HG02610 (cell line): ENCODE measurements at regions not wholly inside any gene's neighbourhood (a gene's known extent, or its start where the extent isn't known, plus 50 kb on each side); places are given as distances from the start of the nearest gene placed in this dataset.
"Not testable (repeated sequence)": the region's sequence is repeated elsewhere in the genome, so short reads cannot be mapped to it uniquely, and the experiment has no call there.

Source experiments
- ATAC-seq: cut with Tn5 transposase; IDR thresholded peaks from one replicate; pipeline ENCODE4 v1.9.1; 2021; ENCODE audit warnings: mild to moderate bottlenecking, moderate library complexity; ENCODE audit not compliant: unreplicated experiment

DNA sequence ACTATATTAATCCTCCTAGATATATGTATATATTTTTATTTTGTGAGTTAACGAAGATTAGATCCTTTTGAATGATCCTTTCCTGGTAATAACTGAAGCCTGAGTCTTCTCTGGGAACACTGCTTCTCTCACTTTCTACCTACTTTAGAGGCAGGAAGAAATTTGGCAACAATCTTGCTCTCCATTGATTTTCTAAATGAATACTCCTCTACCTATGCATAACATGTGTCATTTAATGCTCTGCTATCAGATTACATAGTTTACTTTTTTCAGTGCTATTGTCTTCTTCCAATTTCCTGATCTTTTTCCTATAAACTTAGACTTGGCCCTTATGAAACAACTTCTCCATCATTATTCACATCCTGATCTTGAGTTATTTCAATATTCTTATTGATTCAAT, 60.4 kb upstream of the PDHA2 start:
- no peak for ATAC-seq

DNA sequence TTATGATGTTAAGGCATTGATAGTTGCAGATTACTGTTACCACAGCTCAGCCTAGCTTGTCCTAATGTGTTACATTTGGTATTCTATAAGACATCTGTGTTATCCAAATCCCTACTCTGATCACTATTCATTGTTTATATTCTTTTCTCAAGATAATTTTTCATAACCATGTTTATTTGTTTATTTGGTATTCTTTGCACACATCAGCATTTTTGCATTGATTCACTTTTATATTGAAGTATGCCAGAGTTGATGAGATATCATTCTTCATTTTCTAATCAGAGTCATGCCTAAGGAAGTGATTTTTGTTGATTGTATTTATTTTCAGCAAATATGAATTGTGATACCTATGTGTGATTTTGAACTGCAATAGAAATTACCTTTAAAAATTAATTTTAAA, 61.2 kb upstream of the PDHA2 start:
- ATAC-seq = no peak

DNA sequence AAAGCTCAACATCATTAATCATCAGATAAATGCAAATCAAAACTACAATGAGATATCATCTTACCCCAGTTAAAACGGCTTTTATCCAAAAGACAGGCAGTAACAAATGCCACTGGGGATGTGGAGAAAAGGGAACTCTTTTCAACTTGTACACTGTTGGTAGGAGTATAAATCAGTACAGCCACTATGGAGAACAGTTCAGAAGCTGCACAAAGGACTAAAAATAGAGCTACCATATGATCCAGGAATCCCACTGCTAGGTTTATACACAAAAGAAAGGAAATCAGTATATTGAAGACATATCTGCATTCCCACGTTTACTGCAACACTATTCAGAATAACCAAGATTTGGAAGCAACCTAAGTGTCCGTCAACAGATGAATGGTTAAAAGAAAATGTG, 69.3 kb upstream of the PDHA2 start:
- not testable (repeated sequence) for ATAC-seq

DNA sequence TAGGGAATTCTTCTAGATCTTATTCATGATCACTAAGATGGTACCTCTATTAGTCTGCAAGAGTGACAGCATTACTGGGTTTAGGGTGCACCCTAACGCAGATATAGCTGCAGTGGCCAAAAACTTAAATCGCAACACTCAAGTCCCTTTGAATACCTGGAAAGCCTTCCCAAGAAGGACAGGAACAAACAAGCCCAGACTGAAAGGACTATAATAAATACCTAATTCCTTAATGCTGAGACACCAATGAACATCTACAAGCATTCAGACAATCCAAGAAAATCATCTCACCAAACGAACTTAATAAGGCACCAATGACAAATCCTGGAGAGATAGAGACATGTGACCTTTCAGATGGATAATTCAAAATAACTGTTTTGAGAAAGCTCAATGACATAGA, 74.9 kb upstream of the PDHA2 start:
- no peak for ATAC-seq

DNA sequence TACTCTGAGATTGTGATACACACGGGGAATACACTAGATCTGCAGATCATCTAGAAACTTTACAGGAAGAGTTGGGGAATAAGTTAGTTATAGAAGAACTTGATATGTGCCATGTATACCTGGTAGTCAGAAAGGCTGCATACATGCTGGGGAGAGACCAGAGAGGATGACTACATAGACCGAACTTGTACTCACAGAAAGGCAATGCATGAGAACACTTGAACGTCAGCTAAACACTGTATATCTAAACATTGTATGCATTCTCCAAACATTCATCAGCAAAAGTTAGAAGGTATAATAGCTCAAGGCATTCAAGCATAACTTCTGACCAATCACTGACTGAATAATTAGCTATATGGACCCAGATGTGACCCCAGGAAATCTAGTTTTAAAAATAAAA, 78.0 kb upstream of the PDHA2 start:
- no peak for ATAC-seq

DNA sequence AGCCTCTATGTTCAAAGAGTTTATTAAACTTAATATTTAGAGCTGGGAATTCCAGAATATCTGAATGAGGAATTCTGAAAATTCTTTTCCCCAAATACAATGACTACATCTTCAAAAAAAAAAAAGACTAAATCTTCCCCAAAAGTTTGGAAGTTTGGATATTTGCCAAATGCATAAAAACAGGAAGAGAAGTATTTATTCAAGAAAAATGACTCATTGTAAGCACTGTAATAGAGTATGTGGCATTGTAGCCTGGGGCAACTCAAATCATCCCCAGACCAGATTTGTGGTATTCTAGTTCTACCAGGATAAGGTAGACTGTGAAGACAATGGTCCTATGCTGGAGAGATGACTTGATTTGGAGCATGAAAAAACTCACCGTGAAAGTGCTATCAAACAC, 78.5 kb upstream of the PDHA2 start:
- no peak for ATAC-seq

DNA sequence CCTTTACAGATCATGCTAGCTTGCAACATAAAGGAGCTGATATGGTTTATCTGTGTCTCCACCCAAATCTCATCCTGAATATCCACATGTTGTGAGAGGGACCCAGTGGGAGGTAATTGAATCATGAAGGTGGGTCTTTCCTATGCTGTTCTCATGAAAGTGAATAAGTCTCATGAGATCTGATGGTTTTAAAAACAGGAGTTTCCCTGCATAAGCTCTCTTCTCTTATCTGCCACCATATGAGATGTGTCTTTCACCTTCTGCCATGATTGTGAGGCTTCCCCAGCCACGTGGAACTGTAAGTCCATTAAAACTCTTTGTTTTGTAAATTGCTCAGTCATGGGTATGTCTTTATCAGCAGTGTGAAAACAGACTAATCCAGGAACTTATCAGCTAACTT, 79.2 kb upstream of the PDHA2 start:
- not testable (repeated sequence) for ATAC-seq

DNA sequence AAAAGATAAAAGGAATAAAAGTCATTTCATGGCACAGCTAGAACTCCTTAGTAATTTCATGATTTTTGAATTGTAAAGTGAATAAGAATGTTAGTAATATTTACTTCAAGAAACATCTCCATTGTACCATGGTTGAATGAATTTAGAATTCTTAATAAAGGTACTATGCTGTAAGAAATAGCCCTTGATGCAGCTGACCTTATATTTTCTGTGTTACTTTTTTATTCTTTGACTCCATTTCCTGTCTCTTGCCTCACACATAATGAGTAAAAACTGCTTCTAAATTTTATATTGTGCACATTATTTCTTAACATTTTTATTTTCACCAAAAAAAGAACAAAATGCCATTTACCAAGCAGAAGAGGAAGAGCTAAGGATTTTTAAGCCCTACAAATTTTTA, 81.9 kb upstream of the PDHA2 start:
- ATAC-seq = no peak

DNA sequence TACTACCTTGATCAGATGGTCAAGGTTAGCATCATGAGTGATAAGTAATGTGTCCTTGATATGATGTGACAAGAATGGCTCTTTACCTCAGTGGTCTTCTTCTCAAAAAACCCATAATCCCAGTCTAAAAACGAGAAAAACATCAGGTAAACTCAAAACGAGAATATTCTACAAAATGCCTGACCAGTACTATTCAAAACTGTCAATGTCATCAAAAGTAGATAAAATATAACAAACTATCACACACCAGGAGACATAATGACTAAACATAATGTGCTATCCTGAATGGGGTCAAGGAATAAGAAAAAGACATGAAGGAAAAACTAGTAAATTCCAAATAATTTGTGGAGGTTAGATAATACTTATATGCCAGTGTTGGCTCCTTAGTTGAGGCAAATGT, 85.2 kb upstream of the PDHA2 start:
- no peak for ATAC-seq

DNA sequence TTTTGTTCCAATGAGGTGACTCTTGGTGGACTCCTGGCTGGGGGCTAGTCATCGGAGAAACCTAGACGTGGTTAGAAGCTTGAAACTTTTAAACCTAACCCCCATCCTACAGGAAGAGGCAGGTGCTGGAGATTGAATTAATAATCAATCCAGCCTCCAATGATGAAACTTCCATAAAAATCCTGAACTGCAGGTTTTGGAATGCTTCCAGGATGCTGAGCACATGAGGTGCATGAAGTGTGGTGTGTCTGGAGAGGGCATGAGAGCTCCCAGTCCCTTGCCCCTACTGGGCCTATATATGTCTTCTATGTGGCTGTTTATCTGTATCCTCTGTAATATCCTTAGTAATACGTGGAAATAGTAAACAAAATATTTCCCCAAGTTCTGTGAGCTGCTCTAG, 90.7 kb upstream of the PDHA2 start:
- no peak for ATAC-seq

DNA sequence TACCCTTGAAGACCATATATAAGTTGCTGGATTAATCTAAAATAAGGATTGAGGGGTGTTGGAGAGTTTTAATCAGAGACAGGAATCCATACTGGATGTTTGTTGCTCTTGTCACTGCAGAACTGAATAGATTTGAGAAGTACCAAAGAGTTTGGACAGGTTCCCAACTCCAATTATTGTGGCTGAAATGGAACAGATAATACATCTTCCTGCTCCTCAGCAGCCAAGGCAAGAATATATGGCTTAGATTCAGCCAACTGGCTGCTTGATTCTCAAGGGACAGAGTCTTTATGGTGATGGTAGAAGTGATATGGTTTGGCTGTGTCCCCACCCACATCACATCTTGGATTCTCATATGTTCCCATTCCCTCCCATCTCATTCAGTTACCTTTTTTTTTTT, 97.0 kb upstream of the PDHA2 start:
- no peak for ATAC-seq

DNA sequence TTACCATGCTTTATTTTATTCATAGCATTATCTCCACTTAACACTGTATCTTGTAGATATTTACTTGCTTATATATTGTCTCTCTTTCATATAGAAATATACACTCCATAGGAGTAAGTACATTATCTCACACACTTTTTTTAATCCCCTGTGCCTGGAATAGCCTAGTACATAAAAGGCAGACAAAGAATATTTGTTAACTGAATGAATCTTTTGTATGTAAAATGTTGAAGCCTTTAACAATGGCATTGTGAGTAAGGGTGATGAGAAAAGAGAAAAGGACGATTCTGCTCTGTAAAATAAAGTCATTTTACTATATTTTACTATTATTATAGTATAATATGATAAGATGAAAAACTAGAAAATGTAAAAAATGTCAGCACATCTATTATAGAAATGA, 97.7 kb upstream of the PDHA2 start:
- ATAC-seq = no peak

DNA sequence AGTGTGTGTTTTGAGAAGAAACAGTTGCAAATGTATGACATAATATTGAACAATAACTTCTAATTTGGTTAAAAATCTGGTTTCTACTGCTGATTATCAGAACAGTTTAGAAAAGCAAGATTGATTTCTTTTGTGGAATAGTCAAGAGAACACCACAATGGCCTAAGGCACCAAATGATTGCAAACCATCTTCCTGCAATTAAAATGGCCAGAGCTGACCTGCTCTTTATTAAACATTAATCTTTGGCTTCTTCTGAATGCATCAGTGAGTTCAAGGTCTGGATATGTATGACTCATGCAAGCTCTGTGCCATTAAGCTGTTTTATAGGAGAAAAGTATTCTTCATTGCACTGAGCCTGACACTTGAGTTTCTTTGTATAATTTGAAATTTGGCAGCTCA, 107.8 kb upstream of the PDHA2 start:
- ATAC-seq = no peak

DNA sequence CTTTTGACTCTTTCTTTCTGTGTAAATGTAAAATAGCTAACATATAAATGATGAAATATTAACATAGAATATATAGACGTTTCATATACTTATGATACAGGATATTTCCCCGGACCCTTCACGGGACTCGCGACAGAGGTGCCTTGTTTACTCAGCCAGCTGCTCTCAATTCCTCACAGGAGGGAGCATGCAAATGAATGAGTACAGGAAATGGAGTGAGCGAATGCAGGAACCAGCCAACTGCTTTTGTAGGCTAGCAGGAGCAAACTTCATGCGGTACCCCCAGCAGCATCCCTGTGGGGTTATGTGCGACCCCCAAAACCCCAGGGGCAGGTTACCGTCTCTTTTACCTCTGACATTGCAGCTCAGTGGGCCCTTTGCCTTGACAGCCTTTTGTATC, 110.3 kb upstream of the PDHA2 start:
- ATAC-seq = no peak

DNA sequence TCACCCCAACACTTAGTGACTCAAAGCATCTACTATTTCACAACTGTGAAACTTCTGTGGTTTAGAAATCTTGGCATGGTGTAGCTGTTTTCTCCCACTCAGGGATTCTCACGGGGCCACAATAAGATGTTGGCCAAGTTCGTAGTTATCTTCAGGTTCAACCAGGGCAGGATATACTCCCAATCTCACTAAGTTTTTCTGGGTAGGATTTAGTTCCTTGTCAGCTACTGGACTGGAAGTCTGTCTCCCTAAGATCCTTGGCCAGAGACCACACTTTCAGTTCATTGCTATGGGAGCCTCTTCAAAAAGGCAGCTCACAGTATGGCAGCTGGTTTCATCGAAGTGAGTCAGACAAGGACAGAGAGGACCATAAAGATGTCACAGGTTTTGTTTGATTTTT, 111.7 kb upstream of the PDHA2 start:
- ATAC-seq = no peak

DNA sequence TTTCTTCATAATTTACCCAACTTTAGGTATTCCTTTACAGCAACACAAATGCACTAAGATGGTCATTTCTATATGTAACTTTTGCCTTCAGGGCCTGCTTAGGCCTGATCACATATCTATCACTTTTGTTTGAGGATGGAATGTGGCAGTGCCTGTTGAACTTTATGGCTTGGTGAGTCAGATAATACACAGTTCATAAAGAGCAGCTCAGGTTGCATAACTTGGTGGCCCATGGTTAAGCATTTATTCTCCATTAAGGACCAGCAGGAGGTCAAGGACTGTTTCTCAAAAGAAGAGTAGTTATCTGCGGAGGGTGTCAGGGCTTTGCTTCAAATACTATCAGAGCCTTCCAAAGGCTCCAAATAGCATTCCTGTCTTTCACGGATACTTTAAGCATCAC, 124.1 kb upstream of the PDHA2 start:
- no peak for ATAC-seq

DNA sequence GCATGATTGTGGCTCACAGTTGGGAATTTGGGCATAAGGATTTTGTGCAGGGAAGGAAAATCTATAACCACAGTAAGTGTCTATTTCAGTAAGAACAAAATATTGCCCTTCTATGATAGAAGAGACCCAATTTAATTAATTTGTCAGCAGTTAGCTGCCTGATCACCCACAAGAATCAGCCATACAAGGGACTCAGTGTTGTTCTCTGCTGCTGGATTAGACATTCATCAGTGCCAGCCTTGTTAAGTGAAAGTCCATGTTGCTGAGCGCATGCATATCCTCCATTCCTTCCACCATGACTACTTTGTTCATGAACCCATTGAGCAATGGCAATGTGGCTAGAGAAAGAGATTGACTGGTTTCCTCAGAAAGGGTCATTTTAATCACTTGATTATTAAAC, 125.3 kb upstream of the PDHA2 start:
- ATAC-seq = no peak

DNA sequence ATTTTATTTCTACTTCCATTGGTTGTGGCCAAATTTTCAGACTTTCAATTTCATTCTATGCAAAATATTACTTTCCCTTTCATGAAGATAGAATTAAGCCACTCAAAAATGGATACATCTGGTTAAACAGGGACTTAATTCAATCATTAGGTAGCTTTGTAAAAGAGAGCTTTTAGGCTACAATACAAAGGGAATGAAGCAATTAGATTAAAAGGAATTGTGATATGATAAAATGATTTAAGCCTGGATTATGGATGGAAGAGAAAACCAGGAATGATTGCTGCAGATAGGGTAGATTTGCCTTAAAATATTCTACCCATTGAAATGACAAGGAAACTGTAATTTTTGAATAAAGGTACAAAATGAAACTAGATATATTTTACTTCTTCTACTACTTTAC, 134.6 kb upstream of the PDHA2 start:
- no peak for ATAC-seq

DNA sequence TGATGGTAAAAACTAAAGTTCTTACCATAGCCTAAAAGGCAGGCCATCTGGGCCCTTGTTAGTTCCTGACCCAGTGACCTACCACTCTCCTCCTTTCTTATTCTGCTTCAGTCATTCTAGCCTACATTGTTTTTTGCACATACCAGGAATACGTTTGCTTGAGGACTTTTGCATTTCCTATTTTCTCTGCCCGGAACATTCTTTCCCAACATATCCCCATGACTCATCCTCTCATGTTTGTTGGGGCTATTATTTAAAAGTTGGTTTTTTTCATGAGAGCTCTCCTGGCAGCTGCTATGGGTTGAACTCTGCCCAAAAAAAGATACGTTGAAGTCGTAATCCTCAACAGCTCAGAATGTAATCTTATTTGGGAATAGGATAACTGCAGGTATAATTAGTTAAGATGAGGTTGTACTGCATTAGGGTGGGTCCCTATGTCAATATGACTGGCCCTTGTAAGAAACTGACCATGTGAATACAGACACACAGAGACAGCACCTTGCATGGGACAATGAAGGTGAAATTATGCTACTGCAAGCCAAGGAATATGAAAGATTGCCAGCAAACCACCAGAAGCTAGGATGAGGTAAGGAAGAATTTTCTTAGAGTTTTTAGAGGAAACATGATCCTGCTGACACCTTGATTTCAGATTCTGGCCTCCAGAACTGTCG, 138.3 kb upstream of the PDHA2 start:
- ATAC-seq = no peak

DNA sequence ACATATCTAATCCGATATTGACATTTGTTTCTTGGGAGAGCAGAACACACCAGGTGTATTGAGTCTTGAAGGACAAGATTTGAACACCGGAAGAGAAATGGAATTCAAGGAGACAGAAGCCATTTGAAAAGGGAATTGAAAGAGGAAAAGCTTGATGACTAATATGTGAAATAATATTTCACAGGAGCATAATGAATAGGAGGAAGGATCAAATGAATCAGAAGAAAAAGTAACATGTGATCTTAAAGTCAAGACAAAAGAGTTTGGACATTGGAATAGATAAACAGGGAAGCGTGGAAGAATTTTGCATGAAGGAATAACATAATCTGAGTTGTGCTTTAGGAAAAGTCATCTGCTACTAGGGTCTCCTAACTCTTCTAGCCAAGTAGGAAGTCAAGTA, 145.5 kb upstream of the PDHA2 start:
- ATAC-seq = no peak

DNA sequence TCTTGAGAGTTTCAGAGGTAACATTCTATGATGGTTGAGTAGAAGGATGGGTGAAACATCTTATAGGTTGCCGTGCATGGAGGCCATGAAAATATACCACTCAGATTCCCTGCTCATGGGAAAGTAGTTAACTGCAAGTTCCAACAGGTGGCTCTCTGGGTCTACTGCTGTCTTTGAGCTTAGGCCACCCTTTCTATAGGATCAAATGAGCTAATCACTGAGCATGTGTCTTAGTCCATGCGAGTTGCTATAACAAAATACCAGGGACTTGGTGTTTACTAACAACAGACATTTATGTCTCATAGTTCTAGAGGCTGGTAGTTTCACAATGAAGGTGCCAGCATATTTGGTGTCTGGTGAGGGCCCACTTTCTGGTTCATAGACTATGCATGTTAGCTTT, 144.8 kb upstream of the UNC5C start:
- no peak for ATAC-seq

DNA sequence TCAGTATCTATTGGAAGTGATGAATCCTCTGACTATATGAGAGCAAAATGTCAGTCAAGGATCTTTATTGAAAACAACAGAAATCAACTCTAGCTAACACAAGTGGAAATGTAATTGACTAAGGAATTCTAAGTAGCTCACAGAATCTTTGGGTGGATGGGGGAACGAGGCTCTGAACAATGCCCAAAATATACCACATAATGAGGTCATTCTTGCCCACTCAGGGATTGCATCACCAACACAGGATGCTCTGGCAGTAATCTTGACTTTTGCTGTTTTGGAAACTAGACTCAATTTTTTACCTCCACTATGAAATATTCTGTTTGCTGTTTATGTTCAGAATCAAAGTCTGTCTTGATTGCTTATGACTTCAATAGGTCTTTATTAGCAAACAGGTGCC, 127.4 kb upstream of the UNC5C start:
- ATAC-seq = no peak

DNA sequence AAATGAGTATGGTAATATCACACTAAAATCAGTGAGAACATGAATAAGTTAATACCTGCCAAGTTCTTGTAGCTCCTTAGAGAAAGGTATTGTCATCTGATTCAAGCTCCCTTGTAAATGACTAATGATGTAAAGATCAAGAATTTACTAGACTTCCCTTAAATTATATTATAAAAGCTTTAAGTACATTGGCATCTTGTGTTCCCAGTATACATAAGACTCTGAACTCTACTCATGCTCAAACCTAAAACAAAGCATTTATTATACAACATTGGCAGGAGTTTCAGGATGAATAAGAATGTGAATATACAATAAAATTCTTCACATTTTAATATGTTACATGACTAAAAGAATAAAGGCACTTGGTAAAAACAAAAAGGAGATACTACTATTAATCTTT, 126.8 kb upstream of the UNC5C start:
- ATAC-seq = no peak

DNA sequence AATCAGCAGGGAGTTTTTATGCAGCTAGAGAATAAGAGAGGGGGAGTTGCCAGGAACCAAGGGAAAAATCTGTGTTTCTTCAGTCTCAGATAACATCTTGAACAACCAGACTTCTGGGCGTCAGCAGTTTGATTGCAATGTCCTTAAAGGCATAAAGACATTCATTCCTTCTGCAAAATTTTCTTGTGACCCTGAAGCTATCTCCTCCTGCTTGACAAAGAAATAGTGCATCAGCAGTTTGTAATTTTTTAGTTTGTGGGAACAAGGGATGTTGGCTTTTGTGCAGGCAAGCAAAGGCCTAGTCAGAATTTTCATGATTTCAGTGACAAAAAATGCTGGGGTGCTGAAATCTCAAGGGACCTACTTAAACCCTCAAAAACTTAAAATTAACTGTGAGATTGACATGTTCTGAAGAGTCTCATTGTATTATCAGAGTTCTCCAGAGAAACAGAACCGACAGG, 125.8 kb upstream of the UNC5C start:
- ATAC-seq = no peak
